Stomach (tissue), 4 donors: ENCODE measurements at regions not wholly inside any gene's neighbourhood (a gene's known extent, or its start where the extent isn't known, plus 50 kb on each side); places are given as distances from the start of the nearest gene placed in this dataset.

Experiments
- CTCF ChIP-seq, 7 experiments: fragments of 450-650 bp in 4 of 7; fragments of 200-600 bp in 3 of 7; sonication (generic) in 3 of 7; IDR thresholded peaks; one replicate each; pipeline ENCODE4 v1.5.1; 2016 to 2019; ENCODE audit warnings: antibody characterized with exemption in 7 of 7, control low read depth in 2 of 7, mild to moderate bottlenecking in 1 of 7
- POLR2A ChIP-seq, 4 donors: fragments of 450-650 bp; IDR thresholded peaks; one replicate each; pipeline ENCODE4 v1.6.1; 2016; ENCODE audit warnings: antibody characterized with exemption in 4 of 4, control low read depth in 2 of 4, mild to moderate bottlenecking in 1 of 4, moderate library complexity in 1 of 4
- POLR2AphosphoS5 ChIP-seq, 3 donors: sonication (generic); formaldehyde crosslinking; IDR thresholded peaks; one replicate each; pipeline ENCODE4 v1.6.1; 2016; ENCODE audit warnings: antibody characterized with exemption in 3 of 3

GRCh38 chr4:12912896-12913418 is 571.2 kb downstream of the RAB28 start:
- TF ChIP-seq CTCF (IDR thresholded peaks at IDR 0.05) (no peak), POLR2AphosphoS5 (IDR thresholded peaks at IDR 0.05) (no peak), POLR2A (IDR thresholded peaks at IDR 0.05) (no peak)
